ENCODE measurements at regions not wholly inside any gene's neighbourhood (a gene's known extent, or its start where the extent isn't known, plus 50 kb on each side); places are given as distances from the start of the nearest gene placed in this dataset.
"Not testable (repeated sequence)": the region's sequence is repeated elsewhere in the genome, so short reads cannot be mapped to it uniquely, and the experiment has no call there.

- no peak for DNase-seq (ENCODE audit: low spot score)
- Histone ChIP-seq H3K9me3 (no peaks in the 10 kb centered on the region), H3K27ac (no peak overlapping the region)
Measured at GRCh38 chr5:84779186-84779585, 394.5 kb upstream of the EDIL3 start.

GRCh38 chr5:84764227-84764626 is 379.5 kb upstream of the EDIL3 start:
- Histone ChIP-seq H3K4me1 (no peaks in the 10 kb centered on the region), H3K36me3 (no peaks in the 10 kb centered on the region), H3K4me3 (no peak overlapping the region), H3K27ac (no peak overlapping the region), H3K27me3 (no peaks in the 10 kb centered on the region), H3K9me3 (no peaks in the 10 kb centered on the region)
- TF ChIP-seq CTCF (IDR thresholded peaks at IDR 0.05), result no peak
- no peak for DNase-seq (ENCODE audit: low spot score)

More at GRCh38 chr5:84779186-84779585, 394.5 kb upstream of the EDIL3 start:
- Histone ChIP-seq H3K4me3 (no peak overlapping the region), H3K27me3 (no peaks in the 10 kb centered on the region), H3K4me1 (no peaks in the 10 kb centered on the region), H3K36me3 (no peaks in the 10 kb centered on the region)
- TF ChIP-seq CTCF (IDR thresholded peaks at IDR 0.05), result no peak

GRCh38 chr5:84758008-84758407 is 373.3 kb upstream of the EDIL3 start:
- Histone ChIP-seq H3K27me3 (no peaks in the 10 kb centered on the region), H3K9me3 (no peaks in the 10 kb centered on the region), H3K4me3 (no peak overlapping the region), H3K36me3 (no peaks in the 10 kb centered on the region), H3K4me1 (no peaks in the 10 kb centered on the region), H3K27ac (no peak overlapping the region)
- DNase-seq (ENCODE audit: low spot score), result no peak
- TF ChIP-seq CTCF (IDR thresholded peaks at IDR 0.05), result no peak

- DNase-seq (ENCODE audit: low spot score), result no peak
- H3K27me3 ChIP-seq, result no peaks in the 10 kb centered on the region
- no peak for TF ChIP-seq CTCF (IDR thresholded peaks at IDR 0.05)
- no peaks in the 10 kb centered on the region for H3K36me3 ChIP-seq
- H3K4me1 ChIP-seq, result no peaks in the 10 kb centered on the region
- H3K27ac ChIP-seq, result no peak overlapping the region
- no peak overlapping the region for H3K4me3 ChIP-seq
- no peaks in the 10 kb centered on the region for H3K9me3 ChIP-seq
Measured at GRCh38 chr5:84752780-84753179, 368.1 kb upstream of the EDIL3 start.

GRCh38 chr5:84748313-84748712 is 363.6 kb upstream of the EDIL3 start:
- Histone ChIP-seq H3K36me3 (no peaks in the 10 kb centered on the region), H3K27me3 (no peaks in the 10 kb centered on the region), H3K9me3 (no peaks in the 10 kb centered on the region), H3K4me3 (no peak overlapping the region), H3K4me1 (no peaks in the 10 kb centered on the region), H3K27ac (no peak overlapping the region)
- no peak for DNase-seq (ENCODE audit: low spot score)
- no peak for TF ChIP-seq CTCF (IDR thresholded peaks at IDR 0.05)

- not testable (repeated sequence) for H3K27ac ChIP-seq; H3K27me3 ChIP-seq; H3K36me3 ChIP-seq; H3K4me3 ChIP-seq; H3K4me1 ChIP-seq; DNase-seq (ENCODE audit: low spot score)
- peaks cover 0 to 12% of the 10 kb centered on the region in 2 donors for H3K9me3 ChIP-seq
Measured at GRCh38 chr5:84746280-84746679, 361.6 kb upstream of the EDIL3 start.

Measured in right atrium auricular region (tissue), 2 donors.